ENCODE measurements at regions not wholly inside any gene's neighbourhood (a gene's known extent, or its start where the extent isn't known, plus 50 kb on each side); places are given as distances from the start of the nearest gene placed in this dataset.

DNA sequence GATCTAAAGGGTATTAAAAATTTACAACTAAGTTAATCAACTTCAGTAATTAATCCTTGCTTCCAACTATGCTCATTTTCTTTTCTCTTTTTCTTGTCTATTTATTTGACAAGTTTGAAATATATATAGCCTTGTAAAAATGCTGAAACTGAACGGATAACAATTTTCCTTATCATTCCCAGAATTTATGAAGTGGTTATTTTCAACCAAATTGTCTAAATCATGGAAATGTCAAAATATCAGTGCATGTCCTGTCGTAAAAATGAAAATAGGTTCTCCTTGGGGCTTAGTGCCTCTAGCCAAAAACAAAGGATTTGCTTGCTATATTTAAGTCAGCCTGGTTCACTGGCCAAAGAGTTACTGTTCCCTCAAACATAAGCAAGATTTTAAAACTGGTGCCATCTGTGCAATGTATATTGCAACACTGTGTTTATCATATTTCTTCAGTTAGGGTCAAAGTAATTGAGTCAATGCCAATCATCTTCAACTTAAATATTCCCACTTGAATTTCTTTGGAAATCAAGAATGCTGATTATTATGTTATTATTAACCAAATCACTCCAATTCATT lies 798.3 kb downstream of the MAT2B start:
- CTCF ChIA-PET, result no interaction called here
- no peak overlapping the region for H3K9ac ChIP-seq (ENCODE audit: control insufficient read depth, insufficient read depth, low read length)
- RAD21 ChIA-PET (ENCODE audit: unreplicated experiment), result no interaction called here
- H3K9me3 ChIP-seq (replicated peaks; ENCODE audit: control insufficient read depth, insufficient read depth, low read length), result no peaks in the 10 kb centered on the region
- intact Hi-C loops (cut with micrococcal nuclease; ENCODE audit: unreplicated experiment) (no loop called here), in situ Hi-C loops (cut with MboI) (no loop called here)
- H3K27ac ChIP-seq (ENCODE audit: control insufficient read depth, insufficient read depth), result no peak overlapping the region
- no peak overlapping the region for H3K4me3 ChIP-seq
- no peaks in the 10 kb centered on the region for H3K4me1 ChIP-seq (ENCODE audit: control insufficient read depth, insufficient read depth, low read length)
- WGBS (ENCODE audit: insufficient coverage, insufficient replicate concordance, low lambda C conversion rate, missing lambda C conversion rate), result 5% methylated on average over 2 of the region's 2 CpGs
- TF ChIP-seq, protein P1, sequence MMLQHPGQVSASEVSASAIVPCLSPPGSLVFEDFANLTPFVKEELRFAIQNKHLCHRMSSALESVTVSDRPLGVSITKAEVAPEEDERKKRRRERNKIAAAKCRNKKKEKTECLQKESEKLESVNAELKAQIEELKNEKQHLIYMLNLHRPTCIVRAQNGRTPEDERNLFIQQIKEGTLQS (IDR thresholded peaks at IDR 0.05; ENCODE audit: borderline replicate concordance, extremely low read depth, low read depth, low read length), result no peak
- FAIRE-seq (no peak), DNase-seq (ENCODE audit: low read depth, low spot score) (no peak), ATAC-seq (no peak)
- H4K20me1 ChIP-seq (ENCODE audit: control insufficient read depth, insufficient read depth), result no peaks in the 10 kb centered on the region
- H3K36me3 ChIP-seq (ENCODE audit: control insufficient read depth in 2 of 2, insufficient read depth in 2 of 2, low read length in 1 of 2), result no peaks in the 10 kb centered on the region
- H2AFZ ChIP-seq (ENCODE audit: control insufficient read depth, low read depth, low read length), result no peak overlapping the region
- H3K4me2 ChIP-seq (ENCODE audit: control insufficient read depth, insufficient read depth), result no peak overlapping the region
- no peaks in the 10 kb centered on the region for H3K27me3 ChIP-seq (replicated peaks in 1 of 2; ENCODE audit: control insufficient read depth in 2 of 2, insufficient read depth in 2 of 2, low read length in 1 of 2)
- SMC1A ChIA-PET (ENCODE audit: uncharacterized antibody, unreplicated experiment), result no interaction called here
- BruUV-seq (replicated peaks), result no TSS peak
- POLR2A ChIA-PET, result no interaction called here
- H3K79me2 ChIP-seq (ENCODE audit: control insufficient read depth, insufficient read depth, low read length), result no peaks in the 10 kb centered on the region

DNA sequence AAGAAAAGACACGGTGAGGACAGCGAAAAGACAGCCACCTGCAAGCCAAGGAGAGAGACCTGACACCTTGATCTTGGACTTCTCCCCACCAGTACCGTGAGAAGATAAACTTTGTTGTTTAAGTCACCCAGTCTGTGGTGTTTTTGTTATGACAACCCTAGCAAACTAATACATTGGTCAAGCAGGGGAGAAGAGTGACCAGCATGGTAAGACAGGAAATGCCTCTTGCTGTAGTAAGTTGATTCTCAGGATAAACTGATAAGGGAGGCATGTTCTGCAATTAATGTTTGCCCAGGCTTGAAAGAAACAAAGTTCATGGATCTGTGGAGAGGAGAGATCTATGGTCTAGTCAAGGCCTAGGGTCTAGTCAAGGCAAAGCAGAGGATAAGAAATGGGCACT lies 801.2 kb downstream of the MAT2B start:
- FAIRE-seq, result no peak
- no peak for ATAC-seq
- TF ChIP-seq NFXL1 (IDR thresholded peaks at IDR 0.05; ENCODE audit: borderline replicate concordance) (no peak), RB1 (IDR thresholded peaks at IDR 0.05; ENCODE audit: borderline replicate concordance) (no peak)
- CTCF ChIA-PET, result no interaction called here
- H3K4me3 ChIP-seq, result no peak overlapping the region
- POLR2A ChIA-PET, result no interaction called here
- no peaks in the 10 kb centered on the region for H3K9me3 ChIP-seq (replicated peaks; ENCODE audit: control insufficient read depth, insufficient read depth, low read length)
- WGBS (ENCODE audit: insufficient coverage, insufficient replicate concordance, low lambda C conversion rate, missing lambda C conversion rate), result 37% methylated on average over 3 of the region's 3 CpGs
- no peak overlapping the region for H3K27ac ChIP-seq (ENCODE audit: control insufficient read depth, insufficient read depth)
- H3K36me3 ChIP-seq (ENCODE audit: control insufficient read depth in 2 of 2, insufficient read depth in 2 of 2, low read length in 1 of 2), result no peaks in the 10 kb centered on the region
- RAD21 ChIA-PET (ENCODE audit: unreplicated experiment), result no interaction called here
- intact Hi-C loops (cut with micrococcal nuclease; ENCODE audit: unreplicated experiment), result no loop called here
- H3K9ac ChIP-seq (ENCODE audit: control insufficient read depth, insufficient read depth, low read length), result no peak overlapping the region
- SMC1A ChIA-PET (ENCODE audit: uncharacterized antibody, unreplicated experiment), result interaction anchor here (1.6 to 2.0 kb wide), 2 partner anchors 9 to 57 kb away, joined by 5 read pairs; no protein-coding TSS in a partner anchor
- H3K27me3 ChIP-seq (replicated peaks in 1 of 2; ENCODE audit: control insufficient read depth in 2 of 2, insufficient read depth in 2 of 2, low read length in 1 of 2), result no peaks in the 10 kb centered on the region
- in situ Hi-C loops (cut with MboI), result no loop called here
- H2AFZ ChIP-seq (ENCODE audit: control insufficient read depth, low read depth, low read length), result no peak overlapping the region
- no peak overlapping the region for H3K4me2 ChIP-seq (ENCODE audit: control insufficient read depth, insufficient read depth)
- DNase-seq (ENCODE audit: low read depth, low spot score), result no peak
- H3K79me2 ChIP-seq (ENCODE audit: control insufficient read depth, insufficient read depth, low read length), result no peaks in the 10 kb centered on the region
- H3K4me1 ChIP-seq (ENCODE audit: control insufficient read depth, insufficient read depth, low read length), result no peaks in the 10 kb centered on the region
- no peaks in the 10 kb centered on the region for H4K20me1 ChIP-seq (ENCODE audit: control insufficient read depth, insufficient read depth)
- no TSS peak for BruUV-seq (replicated peaks)

All from GM12878 (cell line).